H9 (cell line): ENCODE measurements at regions not wholly inside any gene's neighbourhood (a gene's known extent, or its start where the extent isn't known, plus 50 kb on each side); places are given as distances from the start of the nearest gene placed in this dataset.

Experiments used
- DNase-seq: peaks from one replicate; pipeline ENCODE4 v3.0.0-alpha.2; 2017
- H2AFZ ChIP-seq: one replicate; pipeline ENCODE4 v1.6.1; 2013; ENCODE audit warnings: mild to moderate bottlenecking, low read length, control low read depth, moderate library complexity
- H2AK5ac ChIP-seq: 2 replicates; pipeline ENCODE4 v1.6.1; 2013; ENCODE audit warnings: low read length, control low read depth, mixed read lengths; ENCODE audit not compliant: insufficient read length
- H2BK120ac ChIP-seq: one replicate; pipeline ENCODE4 v1.6.1; 2013; ENCODE audit warnings: low read depth, mild to moderate bottlenecking, low read length, control low read depth, inconsistent platforms; ENCODE audit not compliant: poor library complexity, severe bottlenecking
- H2BK12ac ChIP-seq: 2 replicates; pipeline ENCODE4 v1.6.1; 2013; ENCODE audit warnings: low read length, control low read depth, mixed read lengths, low read depth; ENCODE audit not compliant: insufficient read length
- H2BK15ac ChIP-seq: 2 replicates; pipeline ENCODE4 v1.6.1; 2013; ENCODE audit warnings: low read depth, low read length, control low read depth
- H2BK20ac ChIP-seq: one replicate; pipeline ENCODE4 v1.6.1; 2013; ENCODE audit warnings: low read depth, mild to moderate bottlenecking, low read length, control low read depth, inconsistent platforms; ENCODE audit not compliant: poor library complexity, severe bottlenecking
- H2BK5ac ChIP-seq: 2 replicates; pipeline ENCODE4 v1.6.1; 2013; ENCODE audit warnings: low read length, control low read depth, mixed read lengths; ENCODE audit not compliant: insufficient read length
- H3K14ac ChIP-seq: 2 replicates; pipeline ENCODE4 v1.6.1; 2013; ENCODE audit warnings: low read length, control low read depth; ENCODE audit not compliant: insufficient read depth
- H3K18ac ChIP-seq: 2 replicates; pipeline ENCODE4 v1.6.1; 2013; ENCODE audit warnings: low read depth, mild to moderate bottlenecking, mixed read lengths, low read length, control low read depth; ENCODE audit not compliant: insufficient read length
- H3K23ac ChIP-seq: 2 replicates; pipeline ENCODE4 v1.6.1; 2013; ENCODE audit warnings: low read length, control low read depth, mixed read lengths, low read depth; ENCODE audit not compliant: insufficient read length
- H3K23me2 ChIP-seq: 2 replicates; pipeline ENCODE4 v1.6.1; 2013; ENCODE audit warnings: low read depth, mild to moderate bottlenecking, mixed read lengths, low read length, control low read depth; ENCODE audit not compliant: insufficient read length, poor library complexity, severe bottlenecking
- H3K27ac ChIP-seq: 2 replicates; pipeline ENCODE4 v1.5.1; 2013; ENCODE audit warnings: low read length, control low read depth, mixed read lengths, low read depth; ENCODE audit not compliant: insufficient read length
- H3K27me3 ChIP-seq: 2 replicates; pipeline ENCODE4 v1.6.1; 2013; ENCODE audit warnings: low read length, control low read depth, inconsistent platforms; ENCODE audit not compliant: insufficient read depth
- H3K4ac ChIP-seq: 2 replicates; pipeline ENCODE4 v1.6.1; 2013; ENCODE audit warnings: low read depth, mild to moderate bottlenecking, control low read depth, inconsistent platforms, low read length, moderate library complexity
- H3K4me1 ChIP-seq: 2 replicates; pipeline ENCODE4 v1.6.1; 2013; ENCODE audit warnings: low read length, control low read depth, inconsistent platforms; ENCODE audit not compliant: insufficient read depth
- H3K4me2 ChIP-seq: 2 replicates; pipeline ENCODE4 v1.6.1; 2013; ENCODE audit warnings: low read length, control low read depth, mixed read lengths; ENCODE audit not compliant: insufficient read length, insufficient read depth
- H3K56ac ChIP-seq: 2 replicates; pipeline ENCODE4 v1.6.1; 2013; ENCODE audit warnings: low read depth, mild to moderate bottlenecking, mixed read lengths, low read length, control low read depth; ENCODE audit not compliant: insufficient read length
- H3K79me1 ChIP-seq: 2 replicates; pipeline ENCODE4 v1.6.1; 2013; ENCODE audit warnings: low read depth, mild to moderate bottlenecking, moderate library complexity, low read length, control low read depth, inconsistent platforms; ENCODE audit not compliant: insufficient read depth, poor library complexity, severe bottlenecking
- H3K79me2 ChIP-seq: 2 replicates; pipeline ENCODE4 v1.6.1; 2013; ENCODE audit warnings: low read length, control low read depth, inconsistent platforms; ENCODE audit not compliant: insufficient read depth
- H3K9ac ChIP-seq: 2 replicates; pipeline ENCODE4 v1.6.1; 2013; ENCODE audit warnings: low read length, control low read depth, mixed read lengths; ENCODE audit not compliant: insufficient read length; ENCODE audit errors: extremely low read depth
- H3K9me3 ChIP-seq: one replicate; pipeline ENCODE4 v1.6.1; 2013; ENCODE audit warnings: low read depth, low read length, inconsistent platforms; ENCODE audit not compliant: control insufficient read depth
- H3T11ph ChIP-seq: one replicate; pipeline ENCODE4 v1.6.1; 2013; ENCODE audit warnings: mild to moderate bottlenecking, low read length, control low read depth, inconsistent platforms
- H4K20me1 ChIP-seq: one replicate; pipeline ENCODE4 v1.6.1; 2013; ENCODE audit not compliant: control insufficient read depth, insufficient read length, insufficient read depth
- H4K5ac ChIP-seq: 2 replicates; pipeline ENCODE4 v1.6.1; 2013; ENCODE audit warnings: low read depth, mild to moderate bottlenecking, mixed read lengths, low read length, control low read depth; ENCODE audit not compliant: insufficient read length
- H4K8ac ChIP-seq: replicated peaks from 2 replicates; pipeline ENCODE4 v1.6.1; 2013; ENCODE audit warnings: low read length, control low read depth, mixed read lengths, low read depth; ENCODE audit not compliant: insufficient read length
- H4K91ac ChIP-seq: 2 replicates; pipeline ENCODE4 v1.6.1; 2013; ENCODE audit warnings: low read depth, mild to moderate bottlenecking, moderate library complexity, mixed read lengths, low read length, control low read depth; ENCODE audit not compliant: insufficient read length
- H3K27ac Mint-ChIP-seq, 3 experiments: 2 replicates in 2 of 3; 3 replicates in 1 of 3; pipeline ENCODE4 v1.8.0; 2020 to 2021; ENCODE audit warnings: mixed read lengths in 3 of 3, mild to moderate bottlenecking in 1 of 3, moderate library complexity in 1 of 3
- H3K27me3 Mint-ChIP-seq: 2 replicates; pipeline ENCODE4 v1.8.0; 2021; ENCODE audit warnings: low read depth, mild to moderate bottlenecking, moderate library complexity, mixed read lengths
- H3K36me3 Mint-ChIP-seq, 3 experiments: 2 replicates in 2 of 3; 3 replicates in 1 of 3; pipeline ENCODE4 v1.8.0; 2020 to 2021; ENCODE audit warnings: low read depth in 3 of 3, mixed read lengths in 3 of 3; ENCODE audit not compliant: insufficient read depth in 1 of 3
- H3K4me1 Mint-ChIP-seq, 2 experiments: 2 replicates each; pipeline ENCODE4 v1.8.0; 2020; ENCODE audit warnings: mixed read lengths in 2 of 2
- H3K4me3 Mint-ChIP-seq, 2 experiments: 2 replicates in 1 of 2; 3 replicates in 1 of 2; pipeline ENCODE4 v1.8.0; 2020 to 2021; ENCODE audit warnings: mild to moderate bottlenecking in 2 of 2, mixed read lengths in 2 of 2, moderate library complexity in 1 of 2
- H3K9me3 Mint-ChIP-seq, 2 experiments: 2 replicates in 1 of 2; 3 replicates in 1 of 2; pipeline ENCODE4 v1.8.0; 2020; ENCODE audit warnings: mild to moderate bottlenecking in 2 of 2, mixed read lengths in 2 of 2, moderate library complexity in 1 of 2
- CTCF ChIP-seq: fragments of 200-600 bp; sonication (generic); conservative IDR thresholded peaks from 3 replicates; pipeline ENCODE4 v1.8.0; 2021; ENCODE audit warnings: antibody characterized with exemption, mild to moderate bottlenecking
- WGBS: extraction: QIAGEN DNeasy Blood & Tissue Kit; methylation state at CpG from one replicate; pipeline ENCODE4 v1.1.7; 2013; ENCODE audit warnings: missing lambda C conversion rate, low lambda C conversion rate, mixed read lengths; ENCODE audit not compliant: insufficient read length; ENCODE audit errors: extremely low coverage; 5-methylcytosine and 5-hydroxymethylcytosine counted together

- H3K27ac ChIP-seq: no peak overlapping the region
- Mint-ChIP-seq H3K27ac (no peak overlapping the region), H3K9me3 (no peaks in the 10 kb centered on the region), H3K27me3 (no peaks in the 10 kb centered on the region), H3K4me1 (peaks cover 6% of the 10 kb centered on the region in 2 experiments; a peak in 3 of 4 replicates), H3K4me3 (no peak overlapping the region), H3K36me3 (no peaks in the 10 kb centered on the region)
- no peaks in the 10 kb centered on the region for H3K23me2 ChIP-seq
- H3K4ac ChIP-seq: no peak overlapping the region
- H3K79me1 ChIP-seq: no peaks in the 10 kb centered on the region
- TF ChIP-seq CTCF: no peak
- no CpG with 5 or more reads among the region's 3 CpGs for WGBS
- H4K20me1 ChIP-seq: no peaks in the 10 kb centered on the region
- H2AK5ac ChIP-seq: no peak overlapping the region
- H2BK120ac ChIP-seq: no peak overlapping the region
- no peak overlapping the region for H2BK15ac ChIP-seq
- H3K56ac ChIP-seq: no peak overlapping the region
- H4K5ac ChIP-seq: no peak overlapping the region
- no peak overlapping the region for H3K18ac ChIP-seq
- no peak overlapping the region for H2BK5ac ChIP-seq
- no peak for DNase-seq
- H3K9me3 ChIP-seq: no peaks in the 10 kb centered on the region
- H3K23ac ChIP-seq: no peak overlapping the region
- H3K9ac ChIP-seq: no peak overlapping the region
- H3K14ac ChIP-seq: no peak overlapping the region
- H3K27me3 ChIP-seq: no peaks in the 10 kb centered on the region
- no peak overlapping the region for H2BK20ac ChIP-seq
- no peak overlapping the region for H2AFZ ChIP-seq
- no peaks in the 10 kb centered on the region for H3K79me2 ChIP-seq
- no peak overlapping the region for H3K4me2 ChIP-seq
- H4K8ac ChIP-seq: no peak overlapping the region
- no peak overlapping the region for H3T11ph ChIP-seq
- no peak overlapping the region for H4K91ac ChIP-seq
- H2BK12ac ChIP-seq: no peak overlapping the region
- H3K4me1 ChIP-seq: no peaks in the 10 kb centered on the region
Measured at GRCh38 chr6:98323605-98324004, 510.8 kb upstream of the POU3F2 start.
